Thoracic aorta (tissue), 2 donors: ENCODE measurements at regions not wholly inside any gene's neighbourhood (a gene's known extent, or its start where the extent isn't known, plus 50 kb on each side); places are given as distances from the start of the nearest gene placed in this dataset.

ENCODE experiments used
- ATAC-seq: fragments of 150-250 bp; one replicate; pipeline ENCODE4 v1.8.0; 2017; ENCODE audit warnings: low read depth; ENCODE audit not compliant: insufficient number of reproducible peaks, low FRiP score
- DNase-seq: peaks from one replicate; pipeline ENCODE4 v3.0.0-alpha.2; 2020; ENCODE audit warnings: low spot score
- H3K27ac ChIP-seq, 2 donors: fragments of 200-600 bp; sonication (generic); 1 replicate in 1 of 2; 2 replicates in 1 of 2; pipeline ENCODE4 v1.5.1; 2016; ENCODE audit warnings: mild to moderate bottlenecking in 2 of 2, moderate library complexity in 2 of 2
- H3K27me3 ChIP-seq: fragments of 200-600 bp; sonication (generic); replicated peaks from 2 replicates; pipeline ENCODE4 v1.6.0; 2016; ENCODE audit warnings: mild to moderate bottlenecking; ENCODE audit not compliant: insufficient read depth
- H3K36me3 ChIP-seq: fragments of 200-600 bp; sonication (generic); one replicate; pipeline ENCODE4 v1.5.1; 2016
- H3K4me1 ChIP-seq, 2 donors: fragments of 200-600 bp; sonication (generic); 1 replicate in 1 of 2; 2 replicates in 1 of 2; pipeline versions ENCODE4 v1.5.1 to v1.6.0; 2016; ENCODE audit warnings: low read depth in 2 of 2, mild to moderate bottlenecking in 1 of 2; ENCODE audit not compliant: control insufficient read depth in 1 of 2
- H3K4me3 ChIP-seq: fragments of 200-600 bp; sonication (generic); 2 replicates; pipeline ENCODE4 v1.5.1; 2016; ENCODE audit warnings: mild to moderate bottlenecking
- H3K9me3 ChIP-seq: fragments of 200-600 bp; sonication (generic); 2 replicates; pipeline ENCODE4 v1.5.1; 2016
- CTCF ChIP-seq: fragments of 200-600 bp; sonication (generic); IDR thresholded peaks from one replicate; pipeline ENCODE4 v1.5.1; 2019; ENCODE audit warnings: antibody characterized with exemption

GRCh38 chr3:178397836-178398235, 138.4 kb upstream of the KCNMB2 start:
- Histone ChIP-seq H3K27me3 (no peaks in the 10 kb centered on the region), H3K27ac (no peak overlapping the region), H3K9me3 (peaks cover 2% of the 10 kb centered on the region), H3K4me1 (peaks cover 2 to 8% of the 10 kb centered on the region in 2 donors), H3K4me3 (no peak overlapping the region), H3K36me3 (no peaks in the 10 kb centered on the region)
- no peak for DNase-seq
- no peak for ATAC-seq
- no peak for TF ChIP-seq CTCF

GRCh38 chr3:178404961-178405360, 131.3 kb upstream of the KCNMB2 start:
- DNase-seq (no peak), ATAC-seq (no peak)
- Histone ChIP-seq H3K4me3 (no peak overlapping the region), H3K36me3 (no peaks in the 10 kb centered on the region), H3K27ac (no peak overlapping the region), H3K9me3 (no peaks in the 10 kb centered on the region), H3K27me3 (no peaks in the 10 kb centered on the region), H3K4me1 (peaks cover 4 to 9% of the 10 kb centered on the region in 2 donors)
- TF ChIP-seq CTCF, result no peak

- Histone ChIP-seq H3K9me3 (no peaks in the 10 kb centered on the region), H3K27me3 (no peaks in the 10 kb centered on the region), H3K4me3 (no peak overlapping the region), H3K36me3 (no peaks in the 10 kb centered on the region), H3K27ac (no peak overlapping the region), H3K4me1 (peaks cover 4 to 9% of the 10 kb centered on the region in 2 donors)
- no peak for TF ChIP-seq CTCF
- DNase-seq, result no peak
- ATAC-seq, result no peak
Observed at GRCh38 chr3:178405531-178405930, 130.7 kb upstream of the KCNMB2 start.

GRCh38 chr3:178406206-178406605, 130.0 kb upstream of the KCNMB2 start:
- H3K4me3 ChIP-seq, result no peak overlapping the region
- H3K27me3 ChIP-seq, result no peaks in the 10 kb centered on the region
- no peak for TF ChIP-seq CTCF
- H3K36me3 ChIP-seq, result no peaks in the 10 kb centered on the region
- ATAC-seq (no peak), DNase-seq (no peak)
- H3K9me3 ChIP-seq, result no peaks in the 10 kb centered on the region
- no peak overlapping the region for H3K27ac ChIP-seq
- H3K4me1 ChIP-seq, result peaks cover 4 to 9% of the 10 kb centered on the region in 2 donors

- no peak for ATAC-seq
Observed at GRCh38 chr3:178415384-178415783, 120.9 kb upstream of the KCNMB2 start.

More at GRCh38 chr3:178415384-178415783, 120.9 kb upstream of the KCNMB2 start:
- Histone ChIP-seq H3K27me3 (no peaks in the 10 kb centered on the region), H3K9me3 (no peaks in the 10 kb centered on the region), H3K4me1 (no peaks in the 10 kb centered on the region), H3K27ac (no peak overlapping the region), H3K36me3 (no peaks in the 10 kb centered on the region), H3K4me3 (no peak overlapping the region)
- DNase-seq, result no peak
- no peak for TF ChIP-seq CTCF
